ENCODE measurements at regions not wholly inside any gene's neighbourhood (a gene's known extent, or its start where the extent isn't known, plus 50 kb on each side); places are given as distances from the start of the nearest gene placed in this dataset.

DNA sequence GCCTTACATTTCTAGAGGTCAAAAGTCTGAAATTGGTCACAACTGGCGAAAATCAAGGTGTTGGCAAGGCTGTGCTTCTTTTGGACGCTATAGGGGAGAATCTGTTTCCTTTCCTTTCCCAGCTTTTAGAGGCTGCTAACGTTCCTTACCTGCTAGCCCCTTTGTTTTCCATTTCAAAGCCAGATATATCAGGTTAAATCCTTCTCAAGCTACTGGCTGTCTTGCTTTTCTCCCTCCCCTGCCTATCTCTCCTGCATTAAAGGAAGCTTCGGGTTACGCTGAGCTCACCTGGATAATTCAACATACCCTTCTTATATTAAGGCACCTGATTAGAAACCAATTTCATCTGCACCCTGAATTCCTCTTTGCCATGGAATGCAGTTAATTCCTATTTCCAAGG lies 1569.7 kb upstream of the SLC10A2 start:
- H3K36me3 ChIP-seq, result no peaks in the 10 kb centered on the region
- no peak for DNase-seq
- intact Hi-C loops (cut with DNase I; ENCODE audit: low total_unique reads), result no loop called here
- no peak overlapping the region for H3K27ac ChIP-seq
- H3K4me1 ChIP-seq, result no peaks in the 10 kb centered on the region
- no peaks in the 10 kb centered on the region for H3K9me3 ChIP-seq
- TF ChIP-seq POLR2A (IDR thresholded peaks at IDR 0.05), result no peak
- H3K27me3 ChIP-seq, result no peaks in the 10 kb centered on the region
- H3K4me3 ChIP-seq, result no peak overlapping the region

DNA sequence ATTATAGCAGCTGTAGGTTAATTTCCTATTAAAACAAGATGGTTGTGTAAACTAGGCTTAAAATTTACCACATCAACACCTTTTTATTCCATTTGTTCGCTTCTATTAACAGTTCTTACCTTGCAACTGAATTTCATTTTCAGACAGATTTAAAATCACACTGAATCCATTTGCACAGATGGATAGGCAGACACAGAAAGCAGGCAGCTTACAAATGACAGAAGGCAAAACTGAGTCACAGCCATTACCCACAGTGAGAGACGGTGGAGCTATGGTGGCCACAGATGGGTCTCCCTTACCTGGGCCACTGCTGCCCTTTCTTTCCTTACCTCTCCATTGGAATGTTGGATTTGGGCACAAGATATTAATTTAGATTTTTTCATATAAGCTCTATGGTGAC lies 1567.8 kb upstream of the SLC10A2 start:
- Histone ChIP-seq H3K36me3 (no peaks in the 10 kb centered on the region), H3K9me3 (no peaks in the 10 kb centered on the region), H3K27me3 (no peaks in the 10 kb centered on the region), H3K27ac (no peak overlapping the region), H3K4me3 (no peak overlapping the region), H3K4me1 (no peaks in the 10 kb centered on the region)
- DNase-seq, result no peak
- no peak for TF ChIP-seq POLR2A (IDR thresholded peaks at IDR 0.05)
- TF ChIP-seq, protein P1, sequence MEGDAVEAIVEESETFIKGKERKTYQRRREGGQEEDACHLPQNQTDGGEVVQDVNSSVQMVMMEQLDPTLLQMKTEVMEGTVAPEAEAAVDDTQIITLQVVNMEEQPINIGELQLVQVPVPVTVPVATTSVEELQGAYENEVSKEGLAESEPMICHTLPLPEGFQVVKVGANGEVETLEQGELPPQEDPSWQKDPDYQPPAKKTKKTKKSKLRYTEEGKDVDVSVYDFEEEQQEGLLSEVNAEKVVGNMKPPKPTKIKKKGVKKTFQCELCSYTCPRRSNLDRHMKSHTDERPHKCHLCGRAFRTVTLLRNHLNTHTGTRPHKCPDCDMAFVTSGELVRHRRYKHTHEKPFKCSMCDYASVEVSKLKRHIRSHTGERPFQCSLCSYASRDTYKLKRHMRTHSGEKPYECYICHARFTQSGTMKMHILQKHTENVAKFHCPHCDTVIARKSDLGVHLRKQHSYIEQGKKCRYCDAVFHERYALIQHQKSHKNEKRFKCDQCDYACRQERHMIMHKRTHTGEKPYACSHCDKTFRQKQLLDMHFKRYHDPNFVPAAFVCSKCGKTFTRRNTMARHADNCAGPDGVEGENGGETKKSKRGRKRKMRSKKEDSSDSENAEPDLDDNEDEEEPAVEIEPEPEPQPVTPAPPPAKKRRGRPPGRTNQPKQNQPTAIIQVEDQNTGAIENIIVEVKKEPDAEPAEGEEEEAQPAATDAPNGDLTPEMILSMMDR (IDR thresholded peaks at IDR 0.05), result no peak
- intact Hi-C loops (cut with DNase I; ENCODE audit: low total_unique reads), result no loop called here

DNA sequence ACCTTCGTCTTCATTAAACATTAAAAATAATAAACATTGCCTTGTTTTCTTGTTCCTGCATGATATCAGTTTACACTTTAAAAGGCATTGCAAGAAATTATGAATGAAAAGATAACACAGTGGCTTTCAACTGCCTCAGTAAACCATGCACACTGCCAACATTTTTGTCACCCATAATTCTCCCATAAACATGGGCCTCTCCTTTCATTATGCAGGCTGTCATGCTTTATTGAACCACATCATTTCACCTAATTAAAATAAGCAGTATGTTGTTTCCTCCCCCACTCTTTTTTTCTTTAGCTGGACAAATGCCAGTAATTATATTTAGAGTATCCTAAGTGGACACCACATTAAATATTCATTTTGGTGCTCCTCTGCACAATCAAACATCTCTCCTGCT lies 1566.5 kb upstream of the SLC10A2 start:
- Histone ChIP-seq H3K4me1 (no peaks in the 10 kb centered on the region), H3K27me3 (no peaks in the 10 kb centered on the region), H3K9me3 (no peaks in the 10 kb centered on the region), H3K36me3 (no peaks in the 10 kb centered on the region), H3K4me3 (no peak overlapping the region), H3K27ac (no peak overlapping the region)
- intact Hi-C loops (cut with DNase I; ENCODE audit: low total_unique reads), result no loop called here
- DNase-seq, result no peak
- TF ChIP-seq, protein P1 (IDR thresholded peaks at IDR 0.05), result no peak
- TF ChIP-seq POLR2A (IDR thresholded peaks at IDR 0.05), result no peak

DNA sequence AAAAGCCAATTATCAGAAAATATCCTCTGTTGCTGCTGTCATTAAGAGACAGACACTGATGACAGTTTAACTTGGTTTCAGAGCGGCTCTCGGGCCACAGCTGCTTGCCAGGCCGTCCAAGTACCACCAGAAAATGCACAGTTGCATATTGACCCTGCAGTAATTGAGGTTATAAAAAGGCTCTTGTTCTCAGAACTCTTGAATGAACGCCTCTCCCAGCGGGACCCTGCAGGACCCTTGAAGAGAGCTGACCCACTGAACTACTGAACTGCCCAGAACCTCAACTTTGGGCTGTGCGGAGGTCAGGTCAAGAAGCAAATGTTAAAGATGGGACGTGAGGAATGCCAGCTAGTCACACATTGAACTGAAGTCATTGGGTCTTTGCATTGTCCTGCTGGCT lies 1559.0 kb upstream of the SLC10A2 start:
- H3K27ac ChIP-seq, result no peak overlapping the region
- H3K27me3 ChIP-seq, result no peaks in the 10 kb centered on the region
- no peaks in the 10 kb centered on the region for H3K36me3 ChIP-seq
- H3K4me3 ChIP-seq, result no peak overlapping the region
- intact Hi-C loops (cut with DNase I; ENCODE audit: low total_unique reads), result no loop called here
- H3K9me3 ChIP-seq, result no peaks in the 10 kb centered on the region
- TF ChIP-seq POLR2A (IDR thresholded peaks at IDR 0.05), result no peak
- TF ChIP-seq, protein P1 (IDR thresholded peaks at IDR 0.05), result no peak
- H3K4me1 ChIP-seq, result no peaks in the 10 kb centered on the region
- no peak for DNase-seq

DNA sequence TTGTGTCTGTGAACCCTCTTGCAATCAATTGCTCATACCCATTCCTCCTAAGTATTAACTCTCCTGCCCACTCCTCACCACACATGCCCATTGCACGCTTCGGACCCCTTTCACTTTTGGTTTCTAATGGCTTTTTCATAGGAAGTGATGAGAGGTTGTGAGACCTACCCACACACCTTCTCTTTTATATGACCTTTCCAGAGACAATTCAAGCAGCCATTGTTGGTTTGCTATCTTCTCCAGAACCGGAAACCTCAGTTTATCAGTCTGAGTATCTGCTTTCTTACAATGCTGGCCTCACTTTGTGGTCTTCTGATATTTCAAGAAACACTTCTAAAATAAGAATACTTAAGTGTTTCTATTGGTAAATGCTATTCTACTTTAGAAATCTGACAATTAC lies 1550.8 kb upstream of the SLC10A2 start:
- TF ChIP-seq, protein P1 (IDR thresholded peaks at IDR 0.05), result no peak
- TF ChIP-seq POLR2A (IDR thresholded peaks at IDR 0.05), result no peak
- Histone ChIP-seq H3K4me3 (no peak overlapping the region), H3K9me3 (no peaks in the 10 kb centered on the region), H3K36me3 (no peaks in the 10 kb centered on the region), H3K27me3 (no peaks in the 10 kb centered on the region), H3K4me1 (no peaks in the 10 kb centered on the region), H3K27ac (no peak overlapping the region)
- intact Hi-C loops (cut with DNase I; ENCODE audit: low total_unique reads), result no loop called here
- DNase-seq, result no peak
